ENCODE measurements at regions not wholly inside any gene's neighbourhood (a gene's known extent, or its start where the extent isn't known, plus 50 kb on each side); places are given as distances from the start of the nearest gene placed in this dataset.

DNA sequence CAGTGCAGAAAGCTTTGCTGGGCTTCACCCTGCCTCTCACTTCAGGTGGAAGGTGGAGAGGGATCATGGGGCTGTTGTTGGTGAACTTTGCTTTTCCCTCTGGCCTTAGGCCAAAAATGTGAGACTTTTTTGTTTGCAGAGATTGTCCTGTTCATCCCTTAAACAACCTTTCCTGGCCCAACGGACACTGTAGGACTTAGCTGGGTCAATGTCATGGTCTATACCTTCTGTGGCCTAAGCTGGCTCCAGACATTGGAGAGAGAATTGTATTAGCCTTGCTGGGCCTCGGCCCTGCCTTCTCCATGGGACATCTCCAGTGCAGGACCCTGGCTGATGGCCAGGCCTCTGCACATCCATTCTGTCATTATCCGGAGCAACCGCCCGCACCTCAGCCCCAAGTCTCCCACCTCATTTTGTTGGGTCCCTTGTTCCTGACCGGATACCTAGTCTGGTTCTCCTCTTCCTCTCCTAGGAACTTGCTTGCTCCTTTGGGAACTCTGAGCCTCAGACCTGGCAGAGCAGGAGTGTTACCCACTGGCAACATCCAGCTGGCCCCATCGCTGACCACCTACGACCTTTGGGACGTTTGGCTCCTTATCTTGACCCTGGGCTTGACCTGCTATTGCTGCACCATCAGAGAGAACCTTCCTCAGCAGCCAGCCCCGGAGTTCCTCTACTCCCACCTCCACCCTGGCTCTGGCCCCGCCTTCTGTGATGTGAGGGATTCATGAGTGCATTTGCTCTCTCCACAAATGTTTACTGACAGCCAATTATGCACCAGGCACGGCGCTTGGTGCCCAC lies 128.2 kb downstream of the BANF2 start (continued):
- TF ChIP-seq ZNF609 (CRISPR knock-in tag; IDR thresholded peaks at IDR 0.05; ENCODE audit: borderline replicate concordance) (peak; percentile 79; the same call in 1 of the 2 replicates), CCDC6 (CRISPR knock-in tag; IDR thresholded peaks at IDR 0.05) (no peak), ZMYM4 (CRISPR knock-in tag; IDR thresholded peaks at IDR 0.05) (peak; percentile 55; the same call in 1 of the 2 replicates), DMAP1 (CRISPR knock-in tag; IDR thresholded peaks at IDR 0.05) (no peak), ZNF737 (CRISPR knock-in tag; IDR thresholded peaks at IDR 0.05; ENCODE audit: borderline replicate concordance) (no peak), ZNF274 (CRISPR knock-in tag; IDR thresholded peaks at IDR 0.05) (no peak), RFX1 (IDR thresholded peaks at IDR 0.05) (no peak), UBTF (CRISPR knock-in tag; IDR thresholded peaks at IDR 0.05) (no peak), ZNF567 (CRISPR knock-in tag; IDR thresholded peaks at IDR 0.05; ENCODE audit: borderline replicate concordance) (no peak), ZNF839 (CRISPR knock-in tag; IDR thresholded peaks at IDR 0.05; ENCODE audit: borderline replicate concordance) (no peak), POLR2G (IDR thresholded peaks at IDR 0.05; ENCODE audit: low read depth, low read length) (no peak), SATB2 (CRISPR knock-in tag; IDR thresholded peaks at IDR 0.05) (no peak), ATF5 (CRISPR knock-in tag; IDR thresholded peaks at IDR 0.05; ENCODE audit: low read depth) (no peak), MXI1 (IDR thresholded peaks at IDR 0.05; ENCODE audit: borderline replicate concordance, low read depth, low read length) (peak; percentile 37; the same call in 1 of the 3 replicates), ZNF691 (CRISPR knock-in tag; IDR thresholded peaks at IDR 0.05; ENCODE audit: borderline replicate concordance, low read depth) (no peak; the same call in 1 of the 2 replicates)
- TF ChIP-seq, protein P1, sequence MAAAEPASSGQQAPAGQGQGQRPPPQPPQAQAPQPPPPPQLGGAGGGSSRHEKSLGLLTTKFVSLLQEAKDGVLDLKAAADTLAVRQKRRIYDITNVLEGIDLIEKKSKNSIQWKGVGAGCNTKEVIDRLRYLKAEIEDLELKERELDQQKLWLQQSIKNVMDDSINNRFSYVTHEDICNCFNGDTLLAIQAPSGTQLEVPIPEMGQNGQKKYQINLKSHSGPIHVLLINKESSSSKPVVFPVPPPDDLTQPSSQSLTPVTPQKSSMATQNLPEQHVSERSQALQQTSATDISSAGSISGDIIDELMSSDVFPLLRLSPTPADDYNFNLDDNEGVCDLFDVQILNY (CRISPR knock-in tag; conservative IDR thresholded peaks at IDR 0.05), result no peak
- TF ChIP-seq, protein P2, sequence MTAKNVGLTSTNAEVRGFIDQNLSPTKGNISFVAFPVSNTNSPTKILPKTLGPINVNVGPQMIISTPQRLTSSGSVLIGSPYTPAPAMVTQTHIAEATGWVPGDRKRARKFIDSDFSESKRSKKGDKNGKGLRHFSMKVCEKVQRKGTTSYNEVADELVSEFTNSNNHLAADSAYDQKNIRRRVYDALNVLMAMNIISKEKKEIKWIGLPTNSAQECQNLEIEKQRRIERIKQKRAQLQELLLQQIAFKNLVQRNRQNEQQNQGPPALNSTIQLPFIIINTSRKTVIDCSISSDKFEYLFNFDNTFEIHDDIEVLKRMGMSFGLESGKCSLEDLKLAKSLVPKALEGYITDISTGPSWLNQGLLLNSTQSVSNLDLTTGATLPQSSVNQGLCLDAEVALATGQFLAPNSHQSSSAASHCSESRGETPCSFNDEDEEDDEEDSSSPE (CRISPR knock-in tag; IDR thresholded peaks at IDR 0.05), result no peak

Data from HepG2 (cell line).